ENCODE measurements at regions not wholly inside any gene's neighbourhood (a gene's known extent, or its start where the extent isn't known, plus 50 kb on each side); places are given as distances from the start of the nearest gene placed in this dataset.

DNA sequence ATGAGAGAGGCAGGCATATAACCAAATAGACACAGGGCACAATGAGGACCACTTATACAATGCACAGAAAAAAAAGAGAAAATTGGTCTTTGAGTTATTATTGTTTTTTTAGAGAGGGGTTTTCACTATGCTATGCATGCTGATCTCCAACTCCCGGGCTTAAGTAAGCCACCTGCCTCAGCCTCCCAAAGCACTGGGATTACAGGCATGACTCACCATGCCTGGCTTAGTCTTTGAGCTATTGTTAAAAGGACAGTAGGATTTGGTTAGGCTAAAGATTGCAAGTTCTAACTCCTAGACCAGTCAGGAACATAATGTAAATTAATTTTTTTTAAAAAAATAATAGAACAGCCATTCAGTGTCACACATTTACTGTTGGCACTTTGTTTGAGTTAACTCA is 340.1 kb downstream of the GPAT3 start:
- Mint-ChIP-seq H3K27me3 (ENCODE audit: unreplicated experiment) (no peaks in the 10 kb centered on the region), H3K4me1 (ENCODE audit: unreplicated experiment) (no peaks in the 10 kb centered on the region), H3K27ac (ENCODE audit: unreplicated experiment) (no peak overlapping the region), H3K4me3 (ENCODE audit: unreplicated experiment) (no peak overlapping the region), H3K9me3 (ENCODE audit: unreplicated experiment) (no peaks in the 10 kb centered on the region), H3K36me3 (ENCODE audit: unreplicated experiment) (no peaks in the 10 kb centered on the region)
- DNase-seq (ENCODE audit: extremely low spot score, unreplicated experiment), result no peak
- TF ChIP-seq, protein P1, sequence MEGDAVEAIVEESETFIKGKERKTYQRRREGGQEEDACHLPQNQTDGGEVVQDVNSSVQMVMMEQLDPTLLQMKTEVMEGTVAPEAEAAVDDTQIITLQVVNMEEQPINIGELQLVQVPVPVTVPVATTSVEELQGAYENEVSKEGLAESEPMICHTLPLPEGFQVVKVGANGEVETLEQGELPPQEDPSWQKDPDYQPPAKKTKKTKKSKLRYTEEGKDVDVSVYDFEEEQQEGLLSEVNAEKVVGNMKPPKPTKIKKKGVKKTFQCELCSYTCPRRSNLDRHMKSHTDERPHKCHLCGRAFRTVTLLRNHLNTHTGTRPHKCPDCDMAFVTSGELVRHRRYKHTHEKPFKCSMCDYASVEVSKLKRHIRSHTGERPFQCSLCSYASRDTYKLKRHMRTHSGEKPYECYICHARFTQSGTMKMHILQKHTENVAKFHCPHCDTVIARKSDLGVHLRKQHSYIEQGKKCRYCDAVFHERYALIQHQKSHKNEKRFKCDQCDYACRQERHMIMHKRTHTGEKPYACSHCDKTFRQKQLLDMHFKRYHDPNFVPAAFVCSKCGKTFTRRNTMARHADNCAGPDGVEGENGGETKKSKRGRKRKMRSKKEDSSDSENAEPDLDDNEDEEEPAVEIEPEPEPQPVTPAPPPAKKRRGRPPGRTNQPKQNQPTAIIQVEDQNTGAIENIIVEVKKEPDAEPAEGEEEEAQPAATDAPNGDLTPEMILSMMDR (IDR thresholded peaks at IDR 0.05), result no peak

DNA sequence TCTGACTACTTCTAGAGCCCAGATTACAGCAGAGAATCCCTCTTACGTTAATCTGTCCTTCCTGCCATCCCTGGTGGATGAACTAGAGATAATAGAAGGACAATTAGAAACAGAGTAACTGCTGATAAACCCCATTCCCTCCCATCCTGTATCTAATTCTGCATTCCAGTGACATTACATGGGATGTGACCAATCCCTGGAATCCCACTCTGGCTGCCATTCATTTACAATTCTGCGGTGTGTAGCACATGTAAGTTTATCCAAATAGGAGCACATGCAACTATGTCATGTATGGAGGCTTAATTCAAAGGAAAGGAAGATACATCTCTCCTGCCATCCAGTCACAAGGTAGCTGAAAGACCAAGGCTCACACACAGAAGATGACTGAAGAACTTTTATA is 339.5 kb downstream of the GPAT3 start:
- TF ChIP-seq, protein P1 (IDR thresholded peaks at IDR 0.05), result no peak
- no peak for DNase-seq (ENCODE audit: extremely low spot score, unreplicated experiment)
- H3K4me1 Mint-ChIP-seq (ENCODE audit: unreplicated experiment), result no peaks in the 10 kb centered on the region
- no peak overlapping the region for H3K27ac Mint-ChIP-seq (ENCODE audit: unreplicated experiment)
- H3K9me3 Mint-ChIP-seq (ENCODE audit: unreplicated experiment), result no peaks in the 10 kb centered on the region
- H3K4me3 Mint-ChIP-seq (ENCODE audit: unreplicated experiment), result no peak overlapping the region
- H3K27me3 Mint-ChIP-seq (ENCODE audit: unreplicated experiment), result no peaks in the 10 kb centered on the region
- no peaks in the 10 kb centered on the region for H3K36me3 Mint-ChIP-seq (ENCODE audit: unreplicated experiment)

GRCh38 chr4:83873996-83874395 is 338.1 kb downstream of the GPAT3 start:
- H3K4me3 Mint-ChIP-seq (ENCODE audit: unreplicated experiment), result no peak overlapping the region
- no peaks in the 10 kb centered on the region for H3K4me1 Mint-ChIP-seq (ENCODE audit: unreplicated experiment)

DNA sequence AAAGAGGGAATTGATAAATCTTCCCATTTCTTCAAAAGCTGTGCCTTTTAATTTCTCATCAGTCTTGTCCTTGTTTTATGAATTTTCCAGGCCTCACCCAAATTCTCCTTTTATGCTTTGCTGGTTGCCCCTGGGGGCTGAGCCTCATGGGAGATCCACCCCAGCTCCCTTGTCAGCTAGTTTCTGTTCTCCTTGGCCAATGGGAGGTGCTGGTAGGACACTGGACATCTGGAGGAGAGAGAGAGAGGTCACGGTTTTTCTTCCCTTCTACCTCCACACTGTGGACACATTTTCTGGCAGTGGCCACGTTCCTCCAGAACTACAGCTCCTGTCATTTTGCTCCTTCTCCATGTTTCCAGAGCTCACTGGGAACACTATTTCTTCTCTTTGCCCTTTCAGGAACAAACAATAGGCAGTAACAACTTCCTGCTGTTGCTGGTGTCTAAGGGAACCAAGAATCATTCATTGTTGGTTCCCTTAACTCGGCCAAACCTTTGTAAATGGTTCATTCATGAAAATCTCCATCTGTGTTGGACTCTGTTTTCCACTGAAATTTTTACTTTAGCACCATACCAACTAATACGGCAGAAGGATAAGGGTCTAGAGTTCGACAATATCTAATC is 334.5 kb downstream of the GPAT3 start:
- TF ChIP-seq, protein P1 (IDR thresholded peaks at IDR 0.05), result no peak
- no peaks in the 10 kb centered on the region for H3K36me3 Mint-ChIP-seq (ENCODE audit: unreplicated experiment)
- no peaks in the 10 kb centered on the region for H3K27me3 Mint-ChIP-seq (ENCODE audit: unreplicated experiment)
- H3K4me3 Mint-ChIP-seq (ENCODE audit: unreplicated experiment), result no peak overlapping the region
- no peak for DNase-seq (ENCODE audit: extremely low spot score, unreplicated experiment)
- H3K27ac Mint-ChIP-seq (ENCODE audit: unreplicated experiment), result no peak overlapping the region
- no peaks in the 10 kb centered on the region for H3K4me1 Mint-ChIP-seq (ENCODE audit: unreplicated experiment)
- no peaks in the 10 kb centered on the region for H3K9me3 Mint-ChIP-seq (ENCODE audit: unreplicated experiment)

More at GRCh38 chr4:83873996-83874395, 338.1 kb downstream of the GPAT3 start:
- Mint-ChIP-seq H3K27ac (ENCODE audit: unreplicated experiment) (no peak overlapping the region), H3K9me3 (ENCODE audit: unreplicated experiment) (no peaks in the 10 kb centered on the region), H3K27me3 (ENCODE audit: unreplicated experiment) (no peaks in the 10 kb centered on the region), H3K36me3 (ENCODE audit: unreplicated experiment) (no peaks in the 10 kb centered on the region)
- TF ChIP-seq, protein P1 (IDR thresholded peaks at IDR 0.05), result no peak
- DNase-seq (ENCODE audit: extremely low spot score, unreplicated experiment), result no peak

DNA sequence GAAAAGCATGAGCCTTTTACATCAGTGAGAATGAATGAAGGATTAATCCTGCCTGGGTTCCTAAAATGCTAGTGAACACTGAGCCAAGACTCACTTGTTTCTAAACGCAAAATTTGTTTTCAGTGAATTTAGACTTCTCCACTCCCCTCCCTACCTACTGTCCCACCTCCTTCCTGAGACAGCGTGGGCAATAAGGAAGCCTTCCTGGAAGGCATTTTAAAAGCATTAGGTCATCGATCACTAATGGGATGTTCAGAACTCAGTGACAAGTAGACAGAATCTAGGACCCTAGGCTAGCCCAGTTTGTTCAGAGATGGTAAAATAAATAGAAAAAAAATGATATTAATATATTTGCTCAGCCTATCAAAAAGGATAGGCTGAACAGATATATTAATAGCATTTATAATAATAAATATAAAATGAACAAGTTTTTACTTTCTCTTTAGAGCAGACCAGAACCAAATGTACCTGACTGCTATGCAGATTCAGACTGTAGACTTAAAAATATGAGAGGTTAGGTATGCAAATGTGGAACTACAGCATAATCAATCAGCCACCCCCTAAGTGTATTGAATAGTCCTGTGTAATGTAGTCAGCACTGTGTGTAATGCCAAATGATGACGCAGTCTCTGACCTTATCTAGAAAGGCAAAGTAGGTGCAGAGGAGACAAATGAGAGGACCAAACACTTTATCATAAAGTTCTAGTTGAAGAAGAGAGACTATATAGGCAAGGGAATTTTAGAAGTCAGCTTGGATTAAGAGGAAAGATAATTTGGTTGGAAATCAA is 331.1 kb downstream of the GPAT3 start:
- Mint-ChIP-seq H3K27me3 (ENCODE audit: unreplicated experiment) (no peaks in the 10 kb centered on the region), H3K4me3 (ENCODE audit: unreplicated experiment) (no peak overlapping the region), H3K9me3 (ENCODE audit: unreplicated experiment) (no peaks in the 10 kb centered on the region), H3K36me3 (ENCODE audit: unreplicated experiment) (no peaks in the 10 kb centered on the region), H3K27ac (ENCODE audit: unreplicated experiment) (no peak overlapping the region), H3K4me1 (ENCODE audit: unreplicated experiment) (no peaks in the 10 kb centered on the region)
- no peak for DNase-seq (ENCODE audit: extremely low spot score, unreplicated experiment)
- TF ChIP-seq, protein P1 (IDR thresholded peaks at IDR 0.05), result no peak
